Upper lobe of left lung (tissue), 6 donors: ENCODE measurements at regions not wholly inside any gene's neighbourhood (a gene's known extent, or its start where the extent isn't known, plus 50 kb on each side); places are given as distances from the start of the nearest gene placed in this dataset.
"Not testable (repeated sequence)": the region's sequence is repeated elsewhere in the genome, so short reads cannot be mapped to it uniquely, and the experiment has no call there.

Experiments used
- ATAC-seq, 2 donors: fragments of 200-7000 bp; cut with Tn5 transposase; one replicate each; pipeline ENCODE4 v1.9.1; 2022; ENCODE audit warnings: mild to moderate bottlenecking in 2 of 2, moderate library complexity in 2 of 2; ENCODE audit not compliant: low FRiP score in 2 of 2
- DNase-seq, 2 donors: peaks; one replicate each; pipeline ENCODE4 v3.0.0-alpha.2; 2019 to 2020
- H3K27ac ChIP-seq, 4 donors: fragments of 200-600 bp; sonication (generic); one replicate each; pipeline ENCODE4 v1.5.1; 2016 to 2019
- H3K27me3 ChIP-seq, 4 donors: fragments of 200-600 bp; sonication (generic); one replicate each; pipeline ENCODE4 v1.5.1; 2017 to 2019
- H3K36me3 ChIP-seq, 4 donors: fragments of 200-600 bp; sonication (generic); one replicate each; pipeline ENCODE4 v1.5.1; 2016 to 2019
- H3K4me1 ChIP-seq, 4 donors: fragments of 200-600 bp; sonication (generic); one replicate each; pipeline ENCODE4 v1.5.1; 2018 to 2019
- H3K4me3 ChIP-seq, 4 donors: fragments of 200-600 bp; sonication (generic); one replicate each; pipeline ENCODE4 v1.5.1; 2017 to 2019; ENCODE audit warnings: mild to moderate bottlenecking in 2 of 4, moderate library complexity in 1 of 4
- H3K9me3 ChIP-seq, 4 donors: fragments of 200-600 bp; sonication (generic); one replicate each; pipeline ENCODE4 v1.5.1; 2018 to 2019
- CTCF ChIP-seq, 6 experiments: fragments of 450-650 bp in 4 of 6; fragments of 200-600 bp in 2 of 6; sonication (generic) in 2 of 6; IDR thresholded peaks; one replicate each; pipeline ENCODE4 v1.5.1; 2016 to 2019; ENCODE audit warnings: antibody characterized with exemption in 6 of 6
- EP300 ChIP-seq, 4 donors: sonication (generic); formaldehyde crosslinking; IDR thresholded peaks; one replicate each; pipeline ENCODE4 v1.5.1; 2017; ENCODE audit warnings: antibody characterized with exemption in 4 of 4, control low read depth in 2 of 4
- POLR2A ChIP-seq, 4 donors: fragments of 450-650 bp; IDR thresholded peaks; one replicate each; pipeline ENCODE4 v1.5.1; 2016 to 2017; ENCODE audit warnings: antibody characterized with exemption in 4 of 4, mild to moderate bottlenecking in 2 of 4
- POLR2AphosphoS5 ChIP-seq, 2 donors: sonication (generic); formaldehyde crosslinking; IDR thresholded peaks; one replicate each; pipeline ENCODE4 v1.5.1; 2017; ENCODE audit warnings: antibody characterized with exemption in 2 of 2
- WGBS, 2 donors: methylation state at CpG; one replicate each; pipeline ENCODE4 v1.1.5; 2017 to 2018; 5-methylcytosine and 5-hydroxymethylcytosine counted together
- donor health status: DM: no; HTN: no; CAD: no; lungs with moderate emphysema.
- donor health status: DM: no; HTN: yes; CAD: no; lungs with severe emphysema.

- no peaks in the 10 kb centered on the region for H3K36me3 ChIP-seq
- no peaks in the 10 kb centered on the region for H3K4me1 ChIP-seq
- H3K27ac ChIP-seq = no peak overlapping the region
- DNase-seq = no peak
- H3K9me3 ChIP-seq = no peaks in the 10 kb centered on the region
- 90 to 94% methylated on average over 5 of the region's 5 CpGs for WGBS, 2 donors
- H3K4me3 ChIP-seq = no peak overlapping the region
- no peak for ATAC-seq
- TF ChIP-seq POLR2A (IDR thresholded peaks at IDR 0.05) = no peak
- no peak for TF ChIP-seq CTCF (IDR thresholded peaks at IDR 0.05)
- no peak for TF ChIP-seq POLR2AphosphoS5 (IDR thresholded peaks at IDR 0.05)
- TF ChIP-seq EP300 (IDR thresholded peaks at IDR 0.05) = no peak
- H3K27me3 ChIP-seq = no peaks in the 10 kb centered on the region
These were observed 435.5 kb downstream of the SOX11 start for GRCh38 chr2:6127718-6128117.

DNA sequence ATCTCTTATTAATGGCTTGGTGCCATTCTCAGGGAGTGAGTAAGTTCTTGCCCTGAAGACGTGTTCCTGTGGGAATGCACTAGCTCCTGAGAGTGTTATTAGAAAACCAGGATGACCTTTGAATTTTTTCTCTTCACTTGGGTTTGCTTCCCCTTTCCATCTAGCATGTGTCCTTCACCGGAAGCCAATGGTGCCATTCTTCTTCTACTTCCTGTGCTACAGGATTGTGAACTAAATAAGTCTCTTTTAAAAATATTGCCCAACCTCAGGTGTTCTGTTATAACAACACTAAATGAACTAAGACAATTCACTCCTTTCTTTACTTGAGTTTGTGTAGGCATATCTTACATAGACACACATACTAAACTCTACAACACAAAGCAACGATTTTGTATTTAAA, 447.0 kb downstream of the SOX11 start:
- Histone ChIP-seq H3K27me3 (no peaks in the 10 kb centered on the region), H3K36me3 (no peaks in the 10 kb centered on the region), H3K4me3 (no peak overlapping the region), H3K4me1 (no peaks in the 10 kb centered on the region), H3K27ac (no peak overlapping the region), H3K9me3 (peaks cover 0 to 8% (median 6%) of the 10 kb centered on the region in 4 donors)
- ATAC-seq (no peak), DNase-seq (no peak)
- TF ChIP-seq POLR2A (IDR thresholded peaks at IDR 0.05) = no peak
- TF ChIP-seq CTCF (IDR thresholded peaks at IDR 0.05) = no peak
- TF ChIP-seq POLR2AphosphoS5 (IDR thresholded peaks at IDR 0.05) = no peak
- TF ChIP-seq EP300 (IDR thresholded peaks at IDR 0.05) = no peak
- 79 to 83% methylated on average over 3 of the region's 3 CpGs for WGBS, 2 donors

DNA sequence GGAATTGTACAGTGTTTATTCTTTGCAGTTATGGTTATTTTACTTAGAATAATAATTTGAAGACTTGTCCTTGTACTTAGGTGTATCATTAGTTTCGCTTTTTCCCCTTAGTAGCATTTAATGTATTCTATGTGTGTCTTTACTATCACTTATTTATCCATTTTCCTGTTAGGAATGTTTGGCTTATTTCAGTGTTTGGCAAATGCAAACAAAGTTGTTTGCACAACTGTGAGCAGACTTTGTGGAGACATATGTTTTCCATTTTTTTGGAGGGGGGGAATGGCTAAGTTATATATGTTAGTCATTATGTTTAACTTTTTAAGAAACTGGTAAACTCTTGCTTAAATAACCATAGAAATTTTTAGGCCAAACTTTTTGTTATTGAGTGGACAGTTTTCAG, 447.7 kb downstream of the SOX11 start:
- WGBS, 2 donors = 81 to 90% methylated on average over 1 of the region's 1 CpG
- Histone ChIP-seq H3K9me3 (peaks cover 0 to 8% (median 6%) of the 10 kb centered on the region in 4 donors), H3K4me1 (no peaks in the 10 kb centered on the region), H3K36me3 (no peaks in the 10 kb centered on the region), H3K27ac (no peak overlapping the region), H3K27me3 (no peaks in the 10 kb centered on the region), H3K4me3 (no peak overlapping the region)
- no peak for TF ChIP-seq EP300 (IDR thresholded peaks at IDR 0.05)
- no peak for TF ChIP-seq POLR2AphosphoS5 (IDR thresholded peaks at IDR 0.05)
- TF ChIP-seq POLR2A (IDR thresholded peaks at IDR 0.05) = no peak
- no peak for TF ChIP-seq CTCF (IDR thresholded peaks at IDR 0.05)
- ATAC-seq = no peak
- no peak for DNase-seq

DNA sequence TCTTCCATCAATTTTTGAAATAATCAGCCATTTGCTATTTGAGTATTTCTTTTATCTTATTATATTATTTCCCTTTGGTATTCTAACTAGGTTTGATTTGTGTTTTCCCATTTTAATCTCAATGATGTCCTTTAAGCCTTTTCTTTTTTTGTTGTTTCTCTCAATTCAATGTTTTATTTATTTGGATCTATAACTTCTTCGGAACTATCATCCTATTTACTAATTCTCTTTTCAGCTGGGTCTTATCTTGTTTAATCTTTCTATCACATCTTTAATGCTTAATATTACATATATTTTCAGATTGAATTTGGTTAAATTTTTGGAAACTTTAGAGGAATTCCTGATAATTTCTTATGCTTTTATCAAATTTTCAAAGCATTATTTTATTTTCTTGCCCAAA, 448.3 kb downstream of the SOX11 start:
- Histone ChIP-seq H3K27me3 (no peaks in the 10 kb centered on the region), H3K9me3 (peaks cover 0 to 8% (median 6%) of the 10 kb centered on the region in 4 donors), H3K4me1 (no peaks in the 10 kb centered on the region), H3K4me3 (no peak overlapping the region), H3K36me3 (no peaks in the 10 kb centered on the region), H3K27ac (no peak overlapping the region)
- ATAC-seq (no peak), DNase-seq (no peak)
- WGBS, 2 donors = 94 to 95% methylated on average over 1 of the region's 1 CpG
- TF ChIP-seq EP300 (IDR thresholded peaks at IDR 0.05) = no peak
- no peak for TF ChIP-seq POLR2AphosphoS5 (IDR thresholded peaks at IDR 0.05)
- no peak for TF ChIP-seq POLR2A (IDR thresholded peaks at IDR 0.05)
- TF ChIP-seq CTCF (IDR thresholded peaks at IDR 0.05) = no peak

- H3K4me1 ChIP-seq = no peaks in the 10 kb centered on the region
- TF ChIP-seq CTCF (IDR thresholded peaks at IDR 0.05) = no peak
- no peak for TF ChIP-seq POLR2AphosphoS5 (IDR thresholded peaks at IDR 0.05)
- TF ChIP-seq EP300 (IDR thresholded peaks at IDR 0.05) = no peak
- no peak for TF ChIP-seq POLR2A (IDR thresholded peaks at IDR 0.05)
- ATAC-seq = no peak
- 67 to 86% methylated on average over 1 of the region's 1 CpG for WGBS, 2 donors
- DNase-seq = no peak
- H3K9me3 ChIP-seq = peaks cover 0 to 8% (median 6%) of the 10 kb centered on the region in 4 donors
- no peaks in the 10 kb centered on the region for H3K27me3 ChIP-seq
- no peak overlapping the region for H3K27ac ChIP-seq
- no peak overlapping the region for H3K4me3 ChIP-seq
- no peaks in the 10 kb centered on the region for H3K36me3 ChIP-seq
These were observed 451.6 kb downstream of the SOX11 start for GRCh38 chr2:6143812-6144211.

DNA sequence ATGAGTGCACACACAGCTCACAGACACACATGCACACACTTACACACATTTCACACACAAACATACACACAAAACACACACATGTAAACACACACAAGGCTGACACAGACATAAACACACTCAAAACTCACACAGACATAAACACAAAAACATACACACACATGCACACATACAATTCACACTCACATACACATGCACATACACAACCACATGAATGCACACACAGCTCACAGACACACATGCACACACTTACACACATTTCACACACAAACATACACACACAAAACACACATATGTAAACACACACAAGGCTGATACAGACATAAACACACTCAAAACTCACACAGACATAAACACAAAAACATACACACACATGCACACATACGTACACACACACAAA, 455.0 kb downstream of the SOX11 start:
- not testable (repeated sequence) for ATAC-seq, H3K36me3 ChIP-seq, H3K27ac ChIP-seq, DNase-seq, H3K4me3 ChIP-seq, H3K9me3 ChIP-seq, H3K27me3 ChIP-seq, H3K4me1 ChIP-seq
- WGBS, 2 donors = 88 to 94% methylated on average over 1 of the region's 1 CpG
